SK-N-DZ (cell line): ENCODE measurements at regions not wholly inside any gene's neighbourhood (a gene's known extent, or its start where the extent isn't known, plus 50 kb on each side); places are given as distances from the start of the nearest gene placed in this dataset.
"Not testable (repeated sequence)": the region's sequence is repeated elsewhere in the genome, so short reads cannot be mapped to it uniquely, and the experiment has no call there.

Experiments used
- DNase-seq: peaks from one replicate; pipeline ENCODE4 v3.0.0-alpha.2; 2015; ENCODE audit warnings: low spot score

DNA sequence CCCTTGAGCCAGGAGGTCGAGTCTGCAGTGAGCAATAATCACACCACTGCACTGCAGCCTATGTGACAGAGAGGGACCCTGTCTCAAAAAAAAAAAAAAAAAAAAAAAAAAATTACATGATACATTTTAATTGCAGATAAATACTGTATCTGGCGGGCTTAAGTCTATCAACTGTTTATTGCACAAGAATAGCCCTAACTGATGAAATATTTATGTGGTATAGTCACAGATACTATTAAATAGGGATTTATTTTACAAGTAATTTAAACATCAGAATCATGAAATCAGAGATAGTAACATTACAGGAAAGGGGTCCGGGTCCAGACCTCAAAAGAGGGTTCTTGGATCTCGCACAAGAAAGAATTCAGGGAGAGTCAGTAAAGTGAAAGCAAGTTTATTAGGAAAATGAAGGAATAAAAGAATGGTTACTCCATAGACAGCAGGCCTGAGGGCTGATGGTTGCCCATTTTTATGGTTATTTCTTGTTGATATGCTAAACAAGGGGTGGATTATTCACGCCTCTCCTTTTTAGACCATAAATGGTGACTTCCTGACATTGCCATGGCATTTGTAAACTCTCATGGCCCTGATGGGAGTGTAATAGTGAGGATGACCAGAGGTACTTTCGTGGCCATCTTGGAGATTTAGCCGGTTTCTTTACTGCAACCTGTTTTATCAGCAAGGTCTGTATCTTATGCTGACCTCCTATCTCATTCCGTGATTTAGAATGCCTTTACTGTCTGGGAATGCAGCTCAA lies 166.6 kb downstream of the PMAIP1 start:
- DNase-seq: no peak

DNA sequence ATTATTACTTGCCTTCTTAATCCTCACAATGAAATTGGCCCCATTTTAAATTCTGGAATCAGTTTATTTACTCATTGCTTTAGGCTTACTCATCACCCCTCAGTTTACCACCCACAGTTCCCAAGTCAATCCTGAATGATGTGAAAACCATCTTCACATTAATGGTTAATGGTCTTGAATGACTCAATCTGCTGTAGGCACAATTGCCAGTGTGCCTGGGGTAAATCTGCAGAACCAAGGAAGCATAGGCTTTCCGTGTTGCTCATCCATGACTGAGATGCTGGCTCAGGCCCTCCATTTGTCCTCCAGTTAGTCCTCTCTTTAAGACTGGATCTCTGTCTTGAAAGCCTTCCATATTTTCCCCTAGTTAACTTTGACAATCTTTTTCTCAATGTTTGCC lies 164.5 kb downstream of the PMAIP1 start:
- DNase-seq: no peak

DNA sequence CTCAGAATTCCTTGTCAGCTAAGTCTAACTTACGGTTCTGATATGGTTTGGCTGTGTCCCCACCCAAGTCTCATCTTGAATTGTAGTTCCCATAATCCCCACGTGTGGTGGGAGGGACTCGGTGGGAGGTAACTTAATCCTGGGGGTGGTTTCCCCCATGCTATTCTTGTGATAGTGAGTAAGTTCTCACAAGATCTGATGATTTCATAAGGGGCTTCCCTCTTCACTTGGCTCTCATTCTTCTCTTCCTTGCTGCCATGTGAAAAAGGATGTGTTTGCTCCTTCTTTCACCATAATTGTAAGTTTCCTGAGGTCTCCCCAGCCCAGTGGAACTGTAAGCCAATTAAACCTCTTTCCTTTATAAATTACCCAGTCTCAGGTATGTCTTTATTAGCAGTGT lies 163.0 kb downstream of the PMAIP1 start:
- DNase-seq: not testable (repeated sequence)

DNA sequence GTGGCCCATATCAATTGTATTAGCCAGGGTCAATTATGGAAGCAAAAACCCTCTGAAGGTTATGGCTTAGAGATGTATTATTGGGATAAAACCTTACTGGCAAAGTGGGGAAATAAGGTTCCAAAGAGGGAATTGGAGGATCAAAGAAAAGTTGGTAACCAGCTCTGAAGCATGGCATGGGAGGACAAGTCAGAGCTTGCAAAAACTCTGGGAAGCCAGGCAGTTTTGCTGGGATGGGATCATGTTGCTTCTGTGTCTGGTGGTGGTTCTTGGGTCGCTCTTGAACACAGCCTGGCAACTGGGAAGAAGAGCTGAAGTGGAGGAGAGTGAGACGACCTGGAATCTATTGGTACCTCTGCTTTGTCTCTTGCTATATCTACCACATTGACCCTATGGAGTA lies 162.6 kb downstream of the PMAIP1 start:
- DNase-seq: no peak

DNA sequence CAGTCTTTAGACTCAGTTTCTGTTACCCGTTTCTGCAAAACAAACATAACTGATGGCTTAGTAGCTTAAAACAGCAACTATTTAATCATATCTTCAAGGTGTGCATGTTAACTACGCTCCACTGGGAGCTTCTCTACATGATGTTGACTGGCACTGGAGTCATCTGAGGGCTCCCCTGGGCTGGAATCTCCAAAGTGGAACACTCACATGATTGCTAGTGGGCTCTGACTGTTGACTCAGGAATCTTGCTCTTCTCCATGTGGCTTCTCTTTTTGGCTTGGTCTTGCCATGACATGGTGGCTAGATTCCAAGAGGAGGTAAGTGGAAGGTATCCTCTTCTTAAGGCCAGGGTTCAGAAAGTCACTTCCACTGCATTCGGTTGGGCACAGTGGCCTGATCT lies 160.8 kb downstream of the PMAIP1 start:
- no peak for DNase-seq

DNA sequence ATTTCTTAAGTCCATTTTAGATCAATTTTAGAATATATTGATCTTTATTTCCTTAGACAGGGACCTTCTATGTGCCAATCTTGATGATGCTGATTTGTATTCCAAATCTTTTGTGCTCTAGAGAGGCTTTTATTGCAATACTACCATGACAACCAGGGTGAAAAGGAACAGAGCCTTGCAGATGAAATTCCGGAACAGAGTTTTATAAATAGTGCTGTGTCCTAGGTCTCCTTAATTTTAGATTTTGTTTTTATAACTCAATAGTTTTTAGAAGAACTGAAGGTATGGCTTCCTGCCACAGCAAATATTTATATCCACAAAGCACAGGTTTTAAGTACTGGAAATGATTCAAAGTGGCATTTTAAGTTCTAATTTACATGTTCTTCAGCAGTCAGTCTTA lies 160.2 kb downstream of the PMAIP1 start:
- no peak for DNase-seq

DNA sequence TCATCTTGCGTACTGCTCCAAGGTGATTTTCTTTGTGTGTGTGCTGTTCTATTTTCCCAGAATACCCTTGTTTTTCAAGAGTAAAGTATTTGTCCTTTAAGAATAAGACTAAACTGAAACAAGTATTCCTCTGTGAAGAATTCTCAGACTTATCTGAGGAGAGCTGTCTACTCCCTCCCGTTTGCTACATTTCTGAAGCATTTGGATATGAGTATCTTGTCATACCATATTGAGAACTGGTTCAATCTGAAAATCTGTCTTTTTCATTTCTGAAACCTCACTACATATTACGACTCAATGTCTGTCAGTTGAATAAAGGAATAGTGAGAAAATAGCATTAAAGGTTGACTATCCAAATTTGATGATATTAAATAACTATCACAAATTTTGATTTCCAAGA lies 159.4 kb downstream of the PMAIP1 start:
- no peak for DNase-seq

DNA sequence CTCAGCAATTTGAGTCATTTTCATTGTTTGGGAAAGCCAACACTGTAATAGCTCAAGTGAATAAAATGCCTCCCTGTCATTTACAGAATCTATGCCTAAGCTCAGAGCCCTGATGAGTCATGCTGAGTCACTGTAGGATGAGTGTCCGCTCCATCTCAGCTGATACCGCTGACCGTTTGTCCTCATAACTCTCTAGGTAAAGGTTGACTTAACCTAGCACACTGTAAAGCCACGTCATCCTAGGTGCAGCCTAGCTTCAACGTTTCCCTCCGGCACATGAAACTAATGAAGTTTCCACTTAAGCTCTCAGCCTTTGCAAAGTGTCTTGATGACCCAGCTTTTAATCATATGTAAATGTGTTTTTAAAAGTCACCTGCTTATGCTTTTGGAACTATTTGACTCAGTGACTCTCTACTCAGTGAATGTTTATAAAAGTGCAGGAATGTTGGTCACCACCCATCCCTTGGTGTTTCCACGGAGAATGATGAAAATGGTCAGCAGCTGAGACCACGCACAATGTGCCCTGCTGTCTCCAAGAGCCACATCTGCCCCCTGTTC lies 154.0 kb downstream of the PMAIP1 start:
- no peak for DNase-seq

DNA sequence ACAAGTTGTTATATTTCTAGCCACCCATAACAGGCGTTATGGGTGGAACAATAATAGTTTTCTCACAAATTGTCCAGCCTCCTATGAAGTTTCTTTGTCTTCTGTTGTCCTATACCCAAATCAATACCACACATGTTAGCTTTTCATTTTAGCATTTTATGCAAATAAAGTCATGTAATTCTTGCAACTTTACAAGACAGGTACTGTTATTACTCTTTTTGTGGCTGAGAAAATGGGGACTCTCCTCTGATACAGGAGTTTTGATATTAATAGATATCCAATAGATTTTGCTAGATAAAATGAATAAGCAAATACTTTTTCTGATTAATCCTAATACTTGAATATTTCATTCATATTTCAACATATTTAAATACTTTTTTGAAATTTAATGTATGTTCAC lies 151.0 kb downstream of the PMAIP1 start:
- no peak for DNase-seq

DNA sequence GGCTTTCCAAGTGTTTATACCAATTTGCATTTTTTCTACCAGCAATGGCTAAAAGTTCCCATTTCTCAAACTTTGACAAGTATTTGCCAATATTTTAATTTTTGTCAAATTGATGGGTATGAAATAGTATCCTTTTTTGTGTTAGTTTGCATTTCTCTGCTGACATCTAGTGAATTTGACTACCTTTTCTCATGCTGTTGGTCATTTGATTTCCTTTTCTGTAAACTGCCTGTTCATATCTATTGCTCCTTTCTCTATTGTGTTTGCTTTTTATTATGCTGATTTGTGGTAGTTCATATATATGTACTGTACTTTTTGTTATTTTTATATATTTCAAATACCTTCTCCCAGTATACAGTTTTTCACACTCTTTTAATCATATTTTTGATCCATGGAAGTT lies 149.4 kb downstream of the PMAIP1 start:
- no peak for DNase-seq

DNA sequence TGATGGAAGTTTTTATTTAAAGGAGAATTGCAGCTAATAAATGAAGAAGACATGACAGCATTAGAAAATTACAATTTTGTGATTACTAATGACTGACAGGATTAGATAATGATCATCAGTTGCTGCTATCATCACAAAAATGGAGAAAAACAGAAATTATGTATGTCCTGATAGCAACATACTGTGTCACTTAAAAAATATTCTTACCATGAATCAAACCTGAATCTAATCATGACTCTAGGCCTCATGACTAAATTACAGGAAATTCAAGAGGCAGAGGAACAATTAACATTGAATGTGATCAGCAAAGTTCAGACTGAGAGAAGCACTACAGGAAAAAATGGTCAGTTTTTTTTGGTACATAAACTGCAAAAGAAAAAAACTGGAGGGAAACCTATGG lies 147.8 kb downstream of the PMAIP1 start:
- no peak for DNase-seq

DNA sequence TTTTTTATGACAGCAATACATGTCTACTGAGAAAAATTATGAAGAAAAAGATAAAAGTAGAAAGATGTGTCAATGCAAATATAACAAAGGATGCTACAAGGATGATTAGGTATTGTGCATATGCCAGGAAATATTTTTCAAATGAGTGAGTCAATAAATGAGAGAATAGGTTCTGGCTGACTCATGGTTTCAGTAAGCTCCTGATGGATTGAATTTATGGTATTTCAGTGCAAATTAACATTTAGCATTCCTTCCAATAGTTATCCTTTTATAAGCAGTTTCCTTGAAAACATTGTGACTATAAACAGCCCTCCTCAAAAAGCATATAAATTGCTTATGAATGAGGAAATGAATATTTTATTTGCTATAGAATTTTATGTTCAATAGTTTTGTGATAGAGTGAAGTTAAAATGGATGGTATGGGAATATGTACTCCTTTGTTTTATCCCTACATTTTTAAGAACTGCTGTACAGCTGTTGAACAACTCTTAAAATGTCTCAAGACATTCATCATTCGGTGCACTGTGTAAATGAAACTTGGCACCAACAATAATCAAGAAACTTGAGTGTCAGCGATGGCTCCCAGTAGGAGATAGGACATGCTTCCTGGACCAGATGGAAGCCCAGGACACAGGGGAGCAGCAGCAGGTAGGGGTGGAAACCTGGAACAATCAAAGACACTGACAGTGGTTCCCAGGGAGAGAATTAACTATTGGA lies 144.7 kb downstream of the PMAIP1 start:
- no peak for DNase-seq

DNA sequence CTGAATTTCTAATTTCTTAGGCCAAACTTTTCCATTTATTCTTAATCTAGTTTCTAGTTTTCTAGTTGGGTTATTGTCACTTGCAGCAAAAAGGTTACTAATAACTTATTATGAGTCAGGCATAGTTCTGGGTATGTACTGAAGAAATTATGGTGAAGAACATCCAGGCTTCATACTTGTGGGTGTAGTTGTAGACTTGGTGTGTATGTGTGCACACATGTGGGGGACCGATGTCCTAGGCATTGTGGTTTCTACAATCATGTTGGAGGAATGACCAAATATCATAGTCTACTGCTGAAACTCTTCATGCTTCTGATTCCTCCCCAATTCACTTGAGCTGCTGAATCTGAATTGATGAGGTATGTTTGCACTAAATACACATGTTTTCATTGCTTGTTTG lies 141.2 kb downstream of the PMAIP1 start:
- DNase-seq: no peak

DNA sequence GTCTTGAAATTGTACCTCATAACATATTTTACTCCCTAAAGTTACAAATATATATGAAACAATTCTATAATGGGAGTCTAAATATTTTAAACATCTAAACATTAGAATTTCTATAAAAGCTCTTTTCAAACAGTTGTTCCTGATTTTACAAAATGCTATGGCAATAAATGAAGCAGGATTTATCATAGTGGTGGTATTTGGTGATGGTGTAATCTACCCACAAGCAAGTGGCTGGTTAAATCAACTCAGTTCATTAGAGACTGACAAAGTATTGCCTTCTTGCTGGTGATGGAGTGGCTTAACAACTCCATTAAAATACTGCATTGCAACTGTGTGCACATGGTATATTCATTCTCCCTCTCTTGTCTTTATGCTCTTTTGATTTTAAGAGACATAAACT lies 138.9 kb downstream of the PMAIP1 start:
- DNase-seq: no peak

DNA sequence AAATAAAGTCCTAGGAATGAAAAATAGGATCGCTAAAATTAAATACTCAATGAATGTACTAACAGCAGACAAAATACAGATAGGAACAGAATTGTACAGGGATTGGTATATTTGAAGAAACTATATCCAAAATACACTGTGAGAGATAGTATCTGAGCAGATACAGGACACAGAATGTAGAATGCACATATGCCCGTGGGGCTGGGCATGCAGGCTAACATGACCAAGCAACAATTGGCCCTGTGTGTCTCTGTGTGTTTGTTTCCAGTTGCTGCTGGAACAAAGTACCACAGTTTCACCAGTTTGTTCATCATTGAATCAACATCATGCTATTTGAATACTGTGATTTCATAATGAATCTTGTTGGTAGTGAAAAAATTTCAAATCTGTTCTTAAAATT lies 127.6 kb downstream of the PMAIP1 start:
- DNase-seq: no peak

DNA sequence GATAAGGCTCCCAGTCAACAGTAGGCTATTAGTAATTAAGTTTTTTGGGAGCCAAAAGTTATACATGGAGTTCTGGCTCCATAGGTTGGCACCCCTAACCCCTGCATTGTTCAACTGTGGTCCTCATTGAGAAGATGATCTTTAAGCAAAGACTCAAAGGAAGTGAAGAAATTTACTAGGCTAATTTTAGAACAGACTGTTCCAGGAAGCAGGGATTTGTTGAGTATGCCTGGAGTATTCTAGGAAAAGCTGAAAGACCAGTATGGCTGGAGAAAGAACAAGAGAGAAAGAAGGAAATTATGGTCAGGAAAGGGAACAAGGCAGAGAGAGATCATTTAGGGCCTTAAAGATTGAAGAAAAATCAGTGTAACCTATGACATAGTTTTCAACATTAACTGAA lies 125.1 kb downstream of the PMAIP1 start:
- DNase-seq: no peak

DNA sequence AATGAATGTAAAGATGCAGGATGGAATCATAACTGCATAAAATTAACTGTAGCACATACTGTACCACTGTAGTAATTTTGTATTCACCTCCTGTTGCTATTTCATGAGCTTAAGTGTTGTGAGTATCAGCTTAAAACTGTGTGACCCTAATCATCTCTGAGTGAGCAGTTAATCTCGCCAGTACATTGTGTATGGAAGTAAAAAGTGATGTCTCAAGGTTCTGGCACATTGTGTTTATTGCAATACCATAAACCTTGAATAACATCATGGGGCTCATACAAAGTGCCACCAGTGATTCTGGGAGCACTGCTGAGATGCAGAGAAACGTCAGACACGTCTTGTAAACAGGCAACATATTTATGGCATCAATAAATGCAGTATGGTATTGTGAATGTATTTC lies 124.5 kb downstream of the PMAIP1 start:
- DNase-seq: no peak

DNA sequence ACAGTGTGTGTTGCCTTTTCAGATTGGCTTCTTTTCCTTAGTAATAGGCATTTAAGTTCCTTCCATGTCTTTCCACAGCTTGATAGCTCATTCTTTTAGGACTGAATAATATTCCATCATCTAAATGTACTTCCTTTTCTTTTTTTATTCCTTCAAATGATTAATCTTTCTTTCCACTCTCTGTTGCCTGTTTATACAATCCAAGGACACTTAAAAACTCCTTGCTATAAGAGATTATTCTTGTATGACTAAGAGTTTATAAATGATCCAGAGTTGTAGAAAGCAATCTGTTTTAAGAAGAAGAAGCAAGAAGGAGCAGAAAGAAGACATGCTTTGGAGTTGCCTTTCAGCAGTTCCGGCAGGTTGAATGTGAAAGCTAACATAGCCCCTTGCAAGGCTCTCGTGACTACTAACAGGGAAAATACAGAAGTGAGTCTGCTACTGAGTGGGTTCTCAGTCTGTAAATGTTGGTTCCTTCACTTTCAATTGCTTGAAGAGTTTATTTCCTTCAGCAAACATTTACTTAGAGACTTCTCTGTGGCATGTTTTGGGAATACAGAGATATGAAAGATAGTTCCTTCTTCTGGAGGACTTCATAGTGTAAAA lies 123.0 kb downstream of the PMAIP1 start:
- DNase-seq: no peak

DNA sequence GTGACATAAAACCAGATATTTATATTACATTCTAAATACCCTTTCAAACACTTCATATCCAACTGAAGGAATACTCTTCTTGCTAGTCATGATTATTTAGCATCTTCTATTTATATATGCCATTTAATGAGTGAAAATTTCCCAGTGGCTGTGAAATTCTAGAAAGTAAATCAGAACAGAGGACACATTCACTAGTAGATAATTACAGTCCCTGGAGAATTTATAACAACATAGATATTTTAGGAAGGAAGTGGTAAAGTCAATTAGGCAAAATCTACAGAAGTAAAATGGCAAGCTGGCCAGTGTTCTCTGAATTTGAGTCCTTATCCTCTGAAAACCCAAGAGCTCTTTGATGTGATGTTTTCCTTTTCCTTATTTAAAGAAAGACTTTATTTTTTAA lies 121.8 kb downstream of the PMAIP1 start:
- DNase-seq: no peak

DNA sequence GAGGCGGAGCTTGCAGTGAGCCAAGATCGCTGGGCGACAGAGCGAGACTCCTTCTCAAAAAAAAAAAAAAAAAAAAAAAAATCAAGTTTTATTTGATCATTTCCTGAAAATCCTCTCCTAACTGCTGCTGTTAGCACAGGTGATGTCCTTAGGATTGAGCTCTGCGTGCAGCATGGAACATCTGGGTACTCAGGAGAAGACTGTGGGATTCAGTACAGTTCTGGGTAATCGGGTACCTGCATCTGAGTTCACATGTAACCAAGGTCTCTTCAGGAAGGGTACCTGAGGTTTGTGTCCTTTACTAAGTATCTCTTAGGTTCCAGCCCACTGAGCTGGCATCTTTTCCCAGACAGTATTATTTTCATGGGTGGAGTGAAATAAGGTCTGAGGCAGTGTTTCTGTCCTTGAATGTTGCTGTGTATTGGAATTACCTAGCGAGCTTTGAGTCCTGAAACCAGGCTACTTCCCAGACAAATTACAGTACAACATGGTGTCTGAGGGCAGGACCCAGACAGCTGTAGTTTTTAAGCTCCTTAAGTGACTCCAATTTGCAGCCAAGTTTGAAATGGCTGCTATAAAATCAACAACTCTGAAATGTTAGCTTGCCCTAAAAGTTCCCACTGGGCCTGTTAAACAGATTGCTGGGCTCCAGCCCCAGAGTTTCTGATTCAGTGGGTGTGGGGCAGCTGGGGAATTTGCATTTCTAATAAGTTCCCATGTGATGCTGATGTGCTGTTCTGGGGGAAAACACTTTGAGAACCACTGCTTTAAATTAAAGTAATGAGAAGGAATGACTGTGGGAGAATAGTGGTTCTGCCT lies 120.5 kb downstream of the PMAIP1 start:
- DNase-seq: no peak

DNA sequence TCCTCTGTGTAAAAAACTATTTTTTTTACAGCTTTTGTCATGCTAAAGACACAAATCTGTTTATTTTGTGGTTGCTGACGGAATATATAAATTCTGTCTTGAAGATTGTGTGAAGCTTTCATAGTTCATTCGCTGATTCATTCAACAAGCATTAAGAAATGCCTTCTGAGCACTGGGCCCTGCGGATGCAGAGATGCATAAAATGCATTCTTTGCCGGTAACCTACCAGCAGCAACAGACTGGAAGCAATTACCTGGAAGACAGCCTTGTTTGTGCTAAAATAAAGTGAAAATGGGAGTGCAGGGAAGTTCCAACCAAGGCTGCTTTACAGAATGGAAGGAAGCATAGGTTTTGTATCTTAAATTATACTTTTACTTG lies 119.7 kb downstream of the PMAIP1 start:
- no peak for DNase-seq
